Renal cortical epithelial cell (primary cell): ENCODE measurements at regions not wholly inside any gene's neighbourhood (a gene's known extent, or its start where the extent isn't known, plus 50 kb on each side); places are given as distances from the start of the nearest gene placed in this dataset.

Experiments
- DNase-seq: peaks from one replicate; pipeline ENCODE4 v3.0.0-alpha.2; 2011; ENCODE audit warnings: low read depth

DNA sequence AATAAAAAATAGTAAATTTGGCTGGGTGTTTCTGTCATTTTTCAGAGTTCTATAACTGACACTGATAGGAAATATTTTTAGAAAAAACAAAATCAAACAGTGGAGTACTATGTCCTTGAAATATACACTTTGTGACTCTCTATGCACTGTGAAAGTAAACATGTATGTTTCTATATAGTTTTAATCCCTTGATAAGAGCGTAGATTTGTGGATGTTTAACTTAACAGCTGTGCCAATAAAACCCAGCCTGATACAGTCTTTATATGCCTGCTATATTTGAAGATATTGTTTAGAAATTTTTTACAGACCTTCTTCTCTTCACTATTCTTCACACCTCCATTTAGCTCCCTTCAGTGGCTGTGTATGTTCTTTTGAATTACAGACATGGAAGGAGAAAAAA, 473.3 kb upstream of the FZD8 start:
- DNase-seq: no peak

- DNase-seq: no peak
Observed at GRCh38 chr10:36114913-36115312, 472.8 kb upstream of the FZD8 start.

- no peak for DNase-seq
Observed at GRCh38 chr10:36114141-36114540, 472.0 kb upstream of the FZD8 start.

GRCh38 chr10:36111676-36112075, 469.6 kb upstream of the FZD8 start:
- no peak for DNase-seq

GRCh38 chr10:36110097-36110496, 468.0 kb upstream of the FZD8 start:
- peak; percentile 23 for DNase-seq

GRCh38 chr10:36109399-36110023, 467.4 kb upstream of the FZD8 start:
- DNase-seq: no peak

GRCh38 chr10:36097696-36098095, 455.6 kb upstream of the FZD8 start:
- no peak for DNase-seq

DNA sequence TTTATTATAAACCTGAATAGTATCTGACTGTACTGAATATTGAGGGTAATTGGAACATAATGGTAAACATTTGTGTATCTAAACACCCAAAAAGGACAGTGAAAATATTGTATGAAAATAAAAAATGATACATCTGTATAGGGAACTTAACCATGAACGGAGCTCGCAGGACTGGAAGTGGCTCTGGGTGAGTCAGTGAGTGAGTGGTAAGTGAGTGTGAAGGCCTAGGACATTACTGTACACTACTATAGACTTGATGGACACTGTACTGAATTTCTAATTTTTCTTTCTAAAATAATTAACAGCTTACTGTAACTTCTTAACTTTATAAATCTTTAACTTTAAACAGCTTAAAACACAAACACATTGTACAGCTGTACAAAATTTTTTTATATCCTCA, 454.5 kb upstream of the FZD8 start:
- peak; percentile 35 for DNase-seq

GRCh38 chr10:36094096-36094495, 452.0 kb upstream of the FZD8 start:
- no peak for DNase-seq

- DNase-seq: no peak
Observed at GRCh38 chr10:36092116-36092515, 450.0 kb upstream of the FZD8 start.

DNA sequence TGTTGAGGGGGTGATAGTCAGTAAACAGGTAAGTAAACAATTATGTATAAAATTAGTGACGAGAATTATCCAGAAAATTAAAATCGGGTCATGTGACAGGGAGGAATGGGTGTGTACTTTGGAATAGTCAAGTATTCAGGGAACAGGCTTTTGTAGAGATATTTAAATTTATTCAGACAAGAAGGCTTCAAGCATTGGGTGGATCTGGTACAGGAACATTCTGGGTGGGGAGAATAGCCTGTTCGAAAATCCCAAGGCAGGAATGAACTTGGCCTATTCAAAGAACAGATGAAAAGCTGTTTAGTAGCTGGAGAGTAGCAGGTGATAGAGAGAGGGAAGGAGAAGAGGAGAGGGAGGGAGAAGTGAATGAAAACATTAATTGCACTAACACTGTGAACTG, 448.9 kb upstream of the FZD8 start:
- no peak for DNase-seq

GRCh38 chr10:36089790-36090440, 447.8 kb upstream of the FZD8 start:
- no peak for DNase-seq

GRCh38 chr10:36087006-36088005, 445.2 kb upstream of the FZD8 start:
- DNase-seq: no peak

GRCh38 chr10:36075196-36075595, 433.1 kb upstream of the FZD8 start:
- DNase-seq: no peak

DNA sequence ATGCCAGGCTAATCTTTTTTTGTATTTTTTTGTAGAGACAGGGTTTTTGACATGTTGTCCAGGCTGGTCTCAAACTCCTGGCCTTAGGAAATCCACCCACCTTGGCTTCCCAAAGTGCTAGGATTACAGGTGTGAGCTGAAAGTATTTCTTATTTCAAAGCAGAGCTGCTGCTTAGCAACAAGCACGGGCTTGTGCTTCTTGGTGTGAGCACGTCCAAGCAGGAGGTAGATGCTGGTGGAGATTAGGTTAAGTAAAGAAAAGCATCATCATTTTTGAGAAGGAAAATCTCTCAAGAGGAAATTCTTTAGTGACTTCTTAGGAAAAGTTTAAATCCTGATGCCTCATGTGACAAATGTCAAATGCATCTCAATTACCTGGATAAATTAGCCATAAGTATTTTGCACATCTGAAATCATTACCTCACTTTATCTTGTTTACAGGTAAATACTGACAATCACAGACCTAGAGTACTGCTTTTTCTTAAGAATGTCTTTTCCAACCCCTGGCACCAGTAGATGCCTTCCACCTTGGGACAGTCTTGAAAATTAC, 431.8 kb upstream of the FZD8 start:
- DNase-seq: no peak

- no peak for DNase-seq
Observed at GRCh38 chr10:36068542-36068941, 426.4 kb upstream of the FZD8 start.

DNA sequence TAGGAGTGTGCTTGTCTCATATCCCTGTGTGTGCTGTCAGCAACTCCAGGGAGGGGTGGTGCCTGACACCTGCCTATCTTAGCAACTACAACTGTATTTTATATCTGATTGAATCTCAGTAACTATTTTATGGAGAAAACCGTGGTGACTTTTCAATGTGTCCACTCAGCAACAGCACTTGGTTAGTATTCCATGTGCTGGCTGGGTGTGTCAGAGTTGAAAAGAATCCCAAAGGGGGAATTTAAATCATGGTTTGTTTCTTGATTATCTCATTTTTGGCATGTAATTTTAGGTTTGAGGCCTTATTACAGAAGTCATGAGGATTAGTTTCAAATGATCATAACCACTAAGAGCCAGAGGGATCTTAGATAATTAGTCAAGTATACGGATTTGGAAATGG, 425.7 kb upstream of the FZD8 start:
- DNase-seq: no peak

DNA sequence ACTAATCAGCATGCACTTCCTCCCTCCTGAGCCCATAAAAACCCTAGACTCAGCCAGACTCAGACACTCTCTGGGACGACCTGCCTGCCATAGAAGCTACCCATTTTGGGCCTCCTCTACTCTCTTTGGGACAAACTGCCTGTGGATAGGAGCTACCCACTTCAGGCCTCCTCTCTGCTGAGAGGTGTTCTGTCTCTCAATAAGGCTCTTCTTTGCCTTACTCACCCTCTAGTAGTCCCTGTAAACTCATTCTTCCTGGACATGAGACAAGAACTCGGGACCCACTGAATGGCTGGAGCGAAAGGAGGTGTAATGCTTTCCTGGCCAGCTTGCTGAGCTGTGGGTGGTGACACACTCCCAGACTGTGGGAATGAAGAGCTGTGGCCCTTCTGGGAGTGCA, 424.8 kb upstream of the FZD8 start:
- no peak for DNase-seq

GRCh38 chr10:36066102-36066501, 424.0 kb upstream of the FZD8 start:
- DNase-seq: no peak

- DNase-seq: no peak
Observed at GRCh38 chr10:36063396-36063795, 421.3 kb upstream of the FZD8 start.

DNA sequence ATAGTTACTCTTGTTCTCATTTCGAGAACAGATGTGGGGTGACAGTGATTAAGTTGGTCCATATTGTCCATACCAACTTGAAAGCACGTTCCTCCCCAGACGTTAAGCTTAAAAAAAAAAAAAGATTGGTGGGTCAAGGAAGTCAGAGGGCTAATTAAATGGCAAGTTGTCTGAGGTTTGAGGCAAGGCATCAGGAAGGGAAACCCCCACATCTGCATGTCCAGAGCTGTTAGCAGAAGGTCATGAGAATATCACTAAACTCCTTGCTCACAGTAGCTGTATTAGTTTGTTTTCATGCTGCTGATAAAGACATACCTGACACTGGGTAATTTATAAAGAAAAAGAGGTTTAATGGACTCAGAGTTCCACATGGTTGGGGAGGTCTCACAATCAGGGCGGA, 415.6 kb upstream of the FZD8 start:
- no peak for DNase-seq

DNA sequence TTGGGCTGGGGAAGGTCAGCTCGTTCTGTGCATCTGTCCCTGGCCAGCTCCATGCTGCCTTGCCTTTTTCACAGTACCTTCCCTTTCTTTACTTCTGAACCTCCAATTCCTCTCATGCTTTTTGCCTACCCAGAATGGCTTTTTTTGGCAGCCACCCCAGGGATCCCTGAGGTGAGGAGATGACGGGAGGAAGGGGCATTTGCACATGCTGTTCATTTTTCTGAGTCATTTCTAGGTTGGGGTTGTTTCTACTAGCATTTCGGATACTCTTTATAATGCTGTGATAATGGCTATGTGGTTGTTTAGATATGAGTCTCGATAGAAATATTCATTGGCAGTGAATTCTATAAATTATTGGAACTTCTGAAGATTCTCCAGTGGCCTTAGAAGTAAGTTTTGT, 415.1 kb upstream of the FZD8 start:
- no peak for DNase-seq
